GM12891 (cell line): ENCODE measurements at regions not wholly inside any gene's neighbourhood (a gene's known extent, or its start where the extent isn't known, plus 50 kb on each side); places are given as distances from the start of the nearest gene placed in this dataset.

Experiments used
- DNase-seq: peaks from one replicate; pipeline ENCODE4 v3.0.0; 2011; ENCODE audit warnings: low spot score; ENCODE audit not compliant: insufficient read length
- FAIRE-seq: peaks from 2 replicates; lab custom pipeline; 2011; peaks lifted over from hg19 to GRCh38; lab: Jason Lieb, UNC
- PAX5 ChIP-seq: IDR thresholded peaks from 2 replicates; pipeline ENCODE4 v1.6.1; 2011; ENCODE audit warnings: low read length, moderate library complexity, mild to moderate bottlenecking; ENCODE audit not compliant: insufficient read depth, severe bottlenecking
- POLR2A ChIP-seq: IDR thresholded peaks from 2 replicates; pipeline ENCODE4 v1.6.1; 2011; ENCODE audit warnings: low read depth, low read length, control low read depth
- POLR2AphosphoS5 ChIP-seq: IDR thresholded peaks from 2 replicates; pipeline ENCODE4 v1.6.1; 2011; ENCODE audit warnings: low read depth, low read length, control low read depth
- POU2F2 ChIP-seq: IDR thresholded peaks from 2 replicates; pipeline ENCODE4 v1.6.1; 2011; ENCODE audit warnings: low read depth, mild to moderate bottlenecking, control low read depth, low read length, moderate library complexity
- SPI1 ChIP-seq: IDR thresholded peaks from 2 replicates; pipeline ENCODE4 v1.6.1; 2011; ENCODE audit warnings: low read depth, low read length, control low read depth
- TAF1 ChIP-seq: IDR thresholded peaks from 2 replicates; pipeline ENCODE4 v1.6.1; 2011; ENCODE audit warnings: low read depth, low read length, control low read depth

DNA sequence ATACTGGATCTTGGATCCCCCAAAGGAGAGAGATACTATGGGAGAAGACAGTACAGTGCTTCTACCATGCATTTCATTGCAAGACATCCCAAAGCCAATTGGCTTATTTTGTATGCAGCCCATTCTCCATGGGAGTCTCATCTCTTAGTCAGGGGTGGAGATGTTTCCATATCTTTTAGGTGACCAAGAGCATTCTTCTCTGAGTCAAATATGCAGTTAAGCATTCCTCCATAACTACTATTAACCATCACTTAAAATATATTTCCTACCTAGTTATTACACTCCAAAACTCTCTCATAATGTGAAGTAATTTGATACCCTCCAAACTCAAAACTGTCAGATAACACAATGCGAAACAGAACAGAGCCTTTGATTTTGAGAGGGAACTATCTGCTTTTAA lies 542.6 kb downstream of the HDGFL1 start:
- FAIRE-seq (no peak), DNase-seq (no peak)
- TF ChIP-seq SPI1 (no peak), POU2F2 (no peak), POLR2A (no peak), POLR2AphosphoS5 (no peak), PAX5 (no peak), TAF1 (no peak)

- no peak for DNase-seq
- FAIRE-seq, result no peak
- TF ChIP-seq PAX5, result no peak
- TF ChIP-seq SPI1, result no peak
- TF ChIP-seq POU2F2, result no peak
These were observed 545.6 kb downstream of the HDGFL1 start for GRCh38 chr6:23114812-23115504.

DNA sequence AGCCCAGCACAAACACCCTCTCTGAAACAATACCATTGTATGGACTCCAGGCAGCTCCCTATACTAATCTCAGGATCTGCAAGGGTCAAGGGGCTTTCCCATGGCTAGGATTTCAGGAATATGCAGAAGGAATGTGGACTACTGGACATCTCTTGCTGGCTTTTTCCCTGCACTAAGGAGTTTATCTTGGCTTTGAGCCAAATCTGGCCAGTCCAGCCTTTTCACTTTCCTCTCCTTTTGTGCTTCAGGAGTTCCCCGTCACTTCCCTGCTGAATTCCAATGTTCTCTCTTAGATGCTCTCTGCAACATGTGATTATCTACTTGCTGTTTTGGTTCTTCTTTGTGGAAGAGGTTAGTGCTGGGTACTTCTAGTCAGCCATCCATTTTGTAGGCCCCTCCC lies 568.2 kb downstream of the HDGFL1 start:
- no peak for DNase-seq
- no peak for FAIRE-seq
- TF ChIP-seq SPI1 (no peak), TAF1 (no peak), PAX5 (no peak)

DNA sequence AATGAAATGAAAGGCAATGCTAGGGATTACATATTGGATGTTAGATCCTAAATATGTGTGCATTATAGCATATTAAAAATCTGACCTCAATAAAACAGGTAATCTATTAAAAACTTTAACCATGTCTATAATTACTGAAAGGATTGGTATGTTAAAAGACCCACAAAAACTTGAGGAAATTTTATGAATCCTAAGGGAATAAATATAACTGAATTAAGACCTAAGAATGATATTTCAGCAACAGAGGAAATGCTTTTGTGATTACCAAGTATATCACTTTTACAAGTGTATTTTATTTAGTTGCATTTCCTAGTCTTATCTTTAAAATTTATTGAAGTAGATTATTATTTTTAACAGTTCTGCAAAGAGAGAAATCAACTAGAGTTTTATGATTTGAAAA lies 571.5 kb downstream of the HDGFL1 start:
- DNase-seq, result no peak
- no peak for FAIRE-seq
- no peak for TF ChIP-seq POU2F2
- TF ChIP-seq POLR2A, result no peak
- no peak for TF ChIP-seq PAX5
- TF ChIP-seq SPI1, result no peak
- no peak for TF ChIP-seq TAF1
- no peak for TF ChIP-seq POLR2AphosphoS5

DNA sequence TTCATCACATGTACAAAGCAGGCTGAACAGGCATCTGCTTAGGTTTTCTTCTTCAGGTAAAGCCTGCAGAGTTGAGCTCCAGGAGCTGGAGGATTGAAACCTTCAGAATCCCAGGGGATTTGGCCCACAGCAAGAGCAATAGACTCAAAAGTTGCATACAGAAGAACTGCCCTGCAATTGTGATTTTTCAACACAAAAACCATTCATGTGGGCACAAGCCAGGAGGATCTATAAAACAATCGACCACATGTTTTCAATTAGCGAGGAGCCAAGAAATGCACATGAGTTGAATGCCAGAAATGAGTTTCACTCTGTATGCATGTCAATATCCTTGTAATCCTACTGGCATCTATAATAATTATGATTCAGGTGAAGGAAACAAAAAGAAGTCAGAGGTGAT lies 576.4 kb downstream of the HDGFL1 start:
- FAIRE-seq (no peak), DNase-seq (no peak)
- no peak for TF ChIP-seq PAX5
- TF ChIP-seq POU2F2, result no peak
- TF ChIP-seq POLR2A, result no peak
- no peak for TF ChIP-seq POLR2AphosphoS5
- no peak for TF ChIP-seq TAF1

DNA sequence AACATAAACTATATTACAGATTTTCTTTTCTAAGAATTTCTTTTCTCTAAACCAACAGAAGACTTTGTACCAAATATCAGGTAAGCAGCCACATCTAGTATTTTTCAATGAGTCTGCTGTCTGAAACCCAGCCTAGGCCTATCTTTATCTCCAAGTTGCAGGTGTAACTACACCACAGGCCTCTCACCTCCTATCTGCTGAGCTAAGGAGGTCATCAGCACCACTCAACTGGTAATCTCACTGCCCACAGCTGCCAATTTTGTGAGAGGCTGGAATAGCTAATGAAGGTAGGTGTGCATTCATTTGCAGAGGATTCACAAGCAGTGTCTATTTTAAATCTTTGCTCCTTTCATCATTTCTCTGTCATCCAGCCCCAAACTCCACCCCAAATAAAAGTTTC lies 584.8 kb downstream of the HDGFL1 start:
- no peak for TF ChIP-seq SPI1
- TF ChIP-seq POLR2A, result no peak
- TF ChIP-seq TAF1, result no peak
- TF ChIP-seq POLR2AphosphoS5, result no peak
- no peak for TF ChIP-seq PAX5
- TF ChIP-seq POU2F2, result no peak
- FAIRE-seq (no peak), DNase-seq (no peak)

GRCh38 chr6:23170049-23170448 lies 600.7 kb downstream of the HDGFL1 start:
- no peak for TF ChIP-seq TAF1
- TF ChIP-seq POLR2A, result no peak
- TF ChIP-seq POU2F2, result no peak
- TF ChIP-seq SPI1, result no peak
- no peak for TF ChIP-seq POLR2AphosphoS5
- no peak for TF ChIP-seq PAX5
- FAIRE-seq (no peak), DNase-seq (no peak)

DNA sequence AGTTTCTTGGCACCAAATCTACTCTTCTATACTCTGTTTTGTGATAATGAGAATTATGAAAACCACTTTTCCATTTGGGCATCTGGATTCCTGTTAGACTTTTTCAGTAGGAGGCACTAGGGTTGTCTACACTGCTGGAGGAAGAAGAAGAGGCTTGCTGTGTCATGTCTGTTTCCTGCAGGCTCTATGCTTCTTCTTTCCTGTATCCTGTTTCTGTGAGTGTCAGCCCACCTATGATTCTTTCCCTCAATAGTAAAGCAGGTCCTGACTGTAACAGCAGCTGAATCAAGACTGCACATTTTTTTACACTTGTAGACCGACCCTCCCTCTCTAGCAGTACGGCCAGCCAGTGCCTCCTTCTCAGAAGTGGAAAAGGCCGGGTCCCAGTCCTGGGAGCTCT lies 603.9 kb downstream of the HDGFL1 start:
- DNase-seq, result no peak
- no peak for FAIRE-seq
- TF ChIP-seq POLR2AphosphoS5 (no peak), PAX5 (no peak)

- DNase-seq, result no peak
- TF ChIP-seq POU2F2 (no peak), SPI1 (no peak), TAF1 (no peak), POLR2A (no peak), PAX5 (no peak), POLR2AphosphoS5 (no peak)
- FAIRE-seq, result no peak
These were observed 605.5 kb downstream of the HDGFL1 start for GRCh38 chr6:23174781-23175361.

- TF ChIP-seq TAF1, result no peak
- TF ChIP-seq SPI1, result no peak
- TF ChIP-seq POLR2A, result no peak
- TF ChIP-seq POU2F2, result no peak
- no peak for TF ChIP-seq PAX5
- TF ChIP-seq POLR2AphosphoS5, result no peak
- no peak for DNase-seq
- no peak for FAIRE-seq
These were observed 606.0 kb downstream of the HDGFL1 start for GRCh38 chr6:23175391-23175790.
